Hematopoietic multipotent progenitor cell treated with erythropoietin and hydrocortisone succinate and interleukin-3 and kit ligand, for 8 days (in vitro differentiated cells): ENCODE measurements at regions not wholly inside any gene's neighbourhood (a gene's known extent, or its start where the extent isn't known, plus 50 kb on each side); places are given as distances from the start of the nearest gene placed in this dataset.

Experiments used
- DNase-seq: peaks from one replicate; pipeline ENCODE4 v3.0.0-alpha.2; 2015

GRCh38 chr3:72317491-72317890 lies 530.8 kb downstream of the SHQ1 start:
- no peak for DNase-seq

GRCh38 chr3:72316501-72317279 lies 531.6 kb downstream of the SHQ1 start:
- no peak for DNase-seq

- DNase-seq: no peak
Measured at GRCh38 chr3:72313308-72313707, 528.4 kb upstream of the PROK2 start.

GRCh38 chr3:72312339-72312738 lies 527.4 kb upstream of the PROK2 start:
- no peak for DNase-seq

- DNase-seq: no peak
Measured at GRCh38 chr3:72311425-72311824, 526.5 kb upstream of the PROK2 start.

- DNase-seq: peak; percentile 73
Measured at GRCh38 chr3:72310419-72311380, 525.8 kb upstream of the PROK2 start.

- DNase-seq: peak; percentile 43
Measured at GRCh38 chr3:72309661-72310418, 524.9 kb upstream of the PROK2 start.

- peak; percentile 60 for DNase-seq
Measured at GRCh38 chr3:72308641-72309040, 523.7 kb upstream of the PROK2 start.

- no peak for DNase-seq
Measured at GRCh38 chr3:72307438-72308115, 522.6 kb upstream of the PROK2 start.

- no peak for DNase-seq
Measured at GRCh38 chr3:72306800-72307341, 521.9 kb upstream of the PROK2 start.

GRCh38 chr3:72303926-72304325 lies 519.0 kb upstream of the PROK2 start:
- DNase-seq: no peak

- no peak for DNase-seq
Measured at GRCh38 chr3:72301779-72302178, 516.8 kb upstream of the PROK2 start.

GRCh38 chr3:72300621-72301020 lies 515.7 kb upstream of the PROK2 start:
- DNase-seq: no peak

- no peak for DNase-seq
Measured at GRCh38 chr3:72299823-72300222, 514.9 kb upstream of the PROK2 start.

GRCh38 chr3:72299321-72299802 lies 514.4 kb upstream of the PROK2 start:
- no peak for DNase-seq

- DNase-seq: no peak
Measured at GRCh38 chr3:72298201-72299152, 513.5 kb upstream of the PROK2 start.

GRCh38 chr3:72297481-72297880 lies 512.5 kb upstream of the PROK2 start:
- DNase-seq: no peak

- DNase-seq: no peak
Measured at GRCh38 chr3:72296477-72297111, 511.6 kb upstream of the PROK2 start.

GRCh38 chr3:72295962-72296450 lies 511.1 kb upstream of the PROK2 start:
- DNase-seq: no peak
